Ishikawa (cell line): ENCODE measurements at regions not wholly inside any gene's neighbourhood (a gene's known extent, or its start where the extent isn't known, plus 50 kb on each side); places are given as distances from the start of the nearest gene placed in this dataset.

ENCODE experiments used
- CEBPB ChIP-seq: IDR thresholded peaks from 2 replicates; pipeline ENCODE4 v1.6.1; 2012
- EP300 ChIP-seq: IDR thresholded peaks from 2 replicates; pipeline ENCODE4 v1.6.1; 2012; ENCODE audit warnings: borderline replicate concordance
- NFIC ChIP-seq: IDR thresholded peaks from 2 replicates; pipeline ENCODE4 v1.6.1; 2012
- RAD21 ChIP-seq: IDR thresholded peaks from 2 replicates; pipeline ENCODE4 v1.6.1; 2012; ENCODE audit warnings: low read depth
- REST ChIP-seq: IDR thresholded peaks from 2 replicates; pipeline ENCODE4 v1.6.1; 2012; ENCODE audit warnings: low read depth, mild to moderate bottlenecking
- TAF1 ChIP-seq: IDR thresholded peaks from 2 replicates; pipeline ENCODE4 v1.6.1; 2012; ENCODE audit warnings: low read depth, mild to moderate bottlenecking
- TCF12 ChIP-seq: IDR thresholded peaks from 2 replicates; pipeline ENCODE4 v1.6.1; 2012; ENCODE audit warnings: low read depth
- YY1 ChIP-seq: IDR thresholded peaks from 2 replicates; pipeline ENCODE4 v1.6.1; 2012; ENCODE audit warnings: low read depth
- TF ChIP-seq, protein P1 (sequence below): IDR thresholded peaks from 2 replicates; pipeline ENCODE4 v1.6.1; 2012

- TF ChIP-seq REST (no peak), TCF12 (no peak), TAF1 (no peak), CEBPB (no peak), RAD21 (no peak), NFIC (no peak), EP300 (no peak), YY1 (no peak)
- TF ChIP-seq, protein P1, sequence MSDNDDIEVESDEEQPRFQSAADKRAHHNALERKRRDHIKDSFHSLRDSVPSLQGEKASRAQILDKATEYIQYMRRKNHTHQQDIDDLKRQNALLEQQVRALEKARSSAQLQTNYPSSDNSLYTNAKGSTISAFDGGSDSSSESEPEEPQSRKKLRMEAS: no peak
These were observed 91.8 kb upstream of the BACH2 start for GRCh38 chr6:90388395-90388794.
